Skin of body (tissue), 1 donor: ENCODE measurements at regions not wholly inside any gene's neighbourhood (a gene's known extent, or its start where the extent isn't known, plus 50 kb on each side); places are given as distances from the start of the nearest gene placed in this dataset.

ENCODE experiments used
- DNase-seq: peaks from one replicate; lab custom pipeline; 2025; lab: John Stamatoyannopoulos, UW

DNA sequence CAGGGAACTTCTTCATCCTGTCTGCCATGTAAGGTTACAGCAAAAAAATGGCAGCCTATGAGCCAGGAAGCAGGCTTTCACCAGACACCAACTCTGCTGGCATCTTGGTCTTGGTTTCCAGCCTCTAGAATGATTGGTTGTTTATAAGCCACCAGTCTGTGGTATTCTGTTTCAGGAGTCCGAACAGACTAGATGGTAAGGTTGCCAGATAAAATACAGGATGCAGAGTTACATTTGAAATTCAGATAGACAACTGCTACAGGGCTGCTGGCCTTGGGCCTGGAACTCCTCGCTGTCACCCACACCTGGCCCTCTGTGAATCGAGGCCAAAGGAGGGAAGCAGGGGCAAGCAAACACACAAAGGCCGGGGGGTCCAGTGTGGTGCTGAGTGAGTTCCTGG is 478.8 kb upstream of the CCL2 start:
- no peak for DNase-seq

DNA sequence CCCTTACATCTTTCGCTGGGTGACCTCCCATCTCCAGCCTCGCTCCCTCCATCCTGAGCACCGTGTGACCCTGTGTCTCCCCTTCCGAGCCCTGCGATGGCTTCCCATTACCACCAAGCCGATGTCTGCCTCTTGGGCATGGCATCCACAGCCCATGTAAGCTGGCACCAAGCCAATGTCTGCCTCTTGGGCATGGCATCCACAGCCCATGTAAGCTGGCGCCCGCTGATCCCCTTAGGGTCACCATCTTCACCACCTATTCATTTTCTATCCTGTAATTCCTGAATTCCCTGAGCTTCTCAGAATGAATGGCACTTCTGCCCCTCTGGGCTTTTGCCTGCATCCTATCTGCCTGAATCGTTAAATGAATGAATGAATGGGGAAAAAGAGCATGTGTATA is 478.2 kb upstream of the CCL2 start:
- DNase-seq: no peak

DNA sequence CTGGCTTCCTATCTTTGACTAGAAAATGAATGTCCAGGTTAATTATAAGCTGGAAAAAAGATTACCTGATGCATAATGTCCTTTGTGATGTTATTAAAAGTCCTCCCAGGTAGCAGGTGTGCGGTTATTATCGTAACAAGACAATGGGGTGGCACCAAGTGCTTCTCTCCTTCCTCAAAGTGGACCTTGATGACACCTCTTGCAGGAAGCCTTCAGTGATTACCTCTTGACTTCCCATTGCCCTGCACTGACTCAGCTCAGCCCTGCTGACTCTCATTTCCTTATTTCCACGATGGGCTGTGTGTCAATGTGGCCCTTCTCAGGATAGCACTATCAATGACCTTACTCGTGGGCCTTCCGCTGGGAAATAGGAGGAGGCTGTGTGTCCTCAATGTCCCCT is 477.4 kb upstream of the CCL2 start:
- DNase-seq: no peak

DNA sequence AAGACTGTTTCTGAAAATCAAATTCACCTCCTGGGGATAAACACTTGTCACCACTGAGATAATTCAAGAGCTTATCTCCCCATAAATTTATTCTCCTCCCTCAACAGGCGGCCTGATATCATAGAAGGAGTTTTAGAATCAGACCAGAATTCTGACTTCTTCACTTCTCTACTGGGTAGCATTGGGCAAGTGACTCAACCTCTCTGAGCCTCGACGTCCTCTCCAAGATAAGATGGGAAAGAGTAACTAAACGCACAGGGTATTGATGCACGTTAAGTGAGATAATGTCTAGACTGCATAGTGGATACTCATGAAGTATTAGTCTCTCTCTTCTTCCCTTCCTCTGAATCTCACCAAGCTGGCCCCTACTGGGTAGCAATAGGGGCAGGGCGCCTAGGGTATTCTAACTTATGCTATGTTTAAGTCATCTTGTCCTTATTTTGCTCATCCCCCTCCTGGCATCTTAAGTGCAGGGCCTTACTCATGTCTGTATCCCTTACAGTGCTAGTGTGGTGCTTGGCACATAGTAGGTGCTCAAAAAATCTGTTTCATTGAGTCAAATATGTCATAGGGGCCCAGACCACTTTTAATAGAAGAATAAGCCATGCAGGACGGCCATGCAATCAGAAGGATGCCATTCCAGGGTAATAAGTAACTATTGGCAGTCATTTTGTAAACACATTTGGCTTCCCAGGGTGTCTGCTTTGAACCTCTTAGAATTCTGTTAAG is 476.4 kb upstream of the CCL2 start:
- DNase-seq: peak; percentile 23

DNA sequence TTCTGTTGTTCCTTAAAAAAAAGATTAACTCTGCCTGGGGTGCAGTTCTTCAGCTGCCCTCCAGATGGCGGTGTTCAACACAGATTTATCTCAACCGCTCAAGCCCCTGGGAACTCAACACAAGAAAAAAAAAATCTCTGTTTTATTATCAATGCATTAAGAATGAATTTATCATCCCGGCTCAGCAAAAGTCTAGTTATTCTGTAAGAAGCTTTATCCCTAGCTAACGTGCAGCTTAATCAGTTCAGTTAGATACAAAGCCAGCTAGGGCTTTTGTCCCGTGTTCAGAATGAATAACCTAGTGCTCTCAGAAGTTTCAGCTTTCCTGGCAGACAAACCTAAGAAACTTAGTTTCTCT is 475.9 kb upstream of the CCL2 start:
- no peak for DNase-seq

DNA sequence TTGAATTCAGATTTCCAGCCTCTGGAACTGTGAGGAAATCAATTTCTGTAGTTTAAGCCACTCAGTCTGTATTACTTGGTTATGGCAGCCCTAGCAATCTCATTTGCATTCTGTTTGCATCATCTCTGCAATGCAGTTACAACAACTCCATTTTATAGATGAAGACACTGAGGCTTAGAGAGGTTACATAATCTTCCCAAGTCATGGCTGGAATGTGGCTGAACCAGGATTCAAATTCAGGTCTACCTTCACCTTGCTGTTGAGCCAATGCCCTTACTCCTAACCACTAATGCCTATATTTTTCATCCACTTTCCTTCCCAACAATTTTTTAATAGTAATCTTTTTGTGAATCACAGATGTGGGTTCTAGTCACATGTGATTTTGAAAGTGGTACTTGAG is 469.8 kb upstream of the CCL2 start:
- no peak for DNase-seq

DNA sequence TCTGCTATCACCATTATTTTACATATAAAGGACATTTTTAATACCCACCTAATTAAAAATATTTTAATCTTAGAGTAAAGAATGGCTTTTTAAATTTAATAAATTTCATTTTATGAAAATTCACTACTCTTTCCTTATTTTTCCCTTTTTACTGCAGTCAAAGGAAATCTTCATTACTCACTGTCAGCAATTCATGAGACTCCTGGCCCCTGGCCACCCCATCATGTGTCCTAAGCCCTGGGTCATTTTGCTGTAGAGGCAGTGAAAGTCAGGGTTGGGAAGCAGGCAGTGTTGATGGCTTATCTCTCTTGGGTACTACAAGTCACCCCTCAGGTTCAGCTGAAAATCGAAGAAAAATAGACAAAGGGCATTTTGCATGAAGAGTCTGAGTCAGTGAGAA is 468.6 kb upstream of the CCL2 start:
- no peak for DNase-seq

DNA sequence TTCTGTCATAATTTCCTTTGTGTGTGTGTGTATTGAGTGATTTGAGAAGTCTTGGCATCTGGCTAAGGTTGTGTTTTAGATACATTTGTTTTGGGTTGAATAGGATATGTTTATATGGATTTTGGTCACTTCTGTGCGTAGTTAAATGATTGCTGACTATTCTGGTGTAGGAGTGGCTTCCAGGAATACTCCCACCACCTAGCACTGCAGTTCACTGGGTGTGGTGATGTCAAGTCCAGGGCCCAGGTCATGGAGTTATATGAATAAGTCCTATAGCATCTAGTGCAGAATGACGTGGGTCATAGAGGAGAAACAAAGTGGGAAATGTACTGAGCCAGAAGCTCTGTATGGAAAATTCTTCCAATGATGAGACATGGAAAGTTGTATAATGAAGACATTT is 465.4 kb upstream of the CCL2 start:
- no peak for DNase-seq

DNA sequence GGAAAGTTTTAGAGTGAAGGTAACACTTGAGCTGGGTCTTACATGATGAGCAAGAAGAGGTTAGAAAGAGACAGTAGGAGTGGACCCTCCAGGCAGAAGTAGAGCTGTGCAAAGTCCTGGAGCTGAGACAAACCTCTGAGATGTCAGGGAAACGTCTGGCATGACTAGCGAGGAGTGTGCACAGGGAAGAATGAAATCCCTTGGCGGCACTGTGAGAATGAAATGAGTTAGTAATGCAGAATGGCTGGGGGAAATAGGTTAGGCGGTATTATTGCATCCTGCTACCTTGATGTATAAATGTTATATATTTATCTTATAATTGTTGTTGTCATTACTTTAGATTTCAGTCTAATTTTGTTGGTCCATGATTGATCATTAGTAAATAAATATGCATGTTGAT is 457.9 kb upstream of the CCL2 start:
- DNase-seq: no peak

DNA sequence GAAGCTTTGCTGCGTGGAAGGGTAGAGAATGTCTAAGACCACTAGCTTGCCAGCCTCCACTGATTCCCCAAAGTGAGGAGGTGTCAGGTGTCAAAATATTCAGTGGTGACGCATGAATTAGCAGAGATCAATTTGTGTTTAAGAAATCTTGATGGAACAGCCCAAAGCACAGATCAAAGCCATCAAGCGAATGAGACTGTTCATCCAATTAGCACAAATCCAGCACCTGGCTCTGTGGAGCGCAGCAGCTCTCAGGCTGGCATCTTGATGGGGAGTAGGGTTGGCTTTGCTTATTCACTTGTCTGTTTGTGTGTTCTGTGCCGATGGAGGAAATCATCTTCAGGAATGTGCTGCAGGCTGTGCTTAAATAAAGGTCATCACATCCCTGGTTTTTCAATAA is 456.8 kb upstream of the CCL2 start:
- DNase-seq: no peak

DNA sequence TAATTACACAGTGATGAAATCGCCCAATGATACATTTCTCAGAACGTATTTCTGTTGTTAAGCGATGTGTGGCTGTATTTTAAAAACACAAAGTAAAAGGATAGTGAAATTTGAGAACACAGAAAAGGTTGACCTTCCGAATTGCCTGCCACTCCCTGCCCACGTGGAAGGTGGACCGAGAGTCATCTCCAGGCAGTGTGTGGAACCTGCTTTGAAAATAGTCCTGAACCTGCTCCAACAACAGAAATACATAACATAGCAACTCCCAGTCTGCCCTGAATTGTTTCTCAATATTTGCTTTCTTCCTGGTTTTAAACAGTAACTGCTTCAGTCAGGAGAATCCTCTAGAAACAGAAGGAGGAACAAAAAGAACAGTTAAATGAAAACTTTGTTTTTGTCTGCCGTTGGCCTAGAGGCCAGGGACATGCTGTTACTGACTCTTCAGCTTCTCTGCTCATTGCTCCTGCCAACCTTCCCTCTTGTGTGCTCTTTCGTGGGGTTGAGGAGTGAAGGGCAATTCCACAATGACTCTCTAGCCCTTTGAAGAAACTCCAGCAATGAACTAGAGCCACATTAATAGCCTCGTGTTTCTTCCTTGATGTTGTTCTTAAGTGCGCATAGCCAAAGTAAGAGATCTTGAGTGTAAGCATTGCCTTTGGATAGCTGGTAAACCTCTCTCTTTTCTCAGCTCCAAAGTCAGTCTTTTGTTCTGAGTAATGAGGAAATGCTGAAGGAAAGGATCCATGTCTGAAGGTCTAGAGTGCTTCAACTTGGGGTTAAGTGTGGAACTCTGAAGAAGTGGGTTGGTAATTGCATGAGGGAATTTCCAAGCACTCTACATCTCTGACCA is 452.5 kb upstream of the CCL2 start:
- no peak for DNase-seq

DNA sequence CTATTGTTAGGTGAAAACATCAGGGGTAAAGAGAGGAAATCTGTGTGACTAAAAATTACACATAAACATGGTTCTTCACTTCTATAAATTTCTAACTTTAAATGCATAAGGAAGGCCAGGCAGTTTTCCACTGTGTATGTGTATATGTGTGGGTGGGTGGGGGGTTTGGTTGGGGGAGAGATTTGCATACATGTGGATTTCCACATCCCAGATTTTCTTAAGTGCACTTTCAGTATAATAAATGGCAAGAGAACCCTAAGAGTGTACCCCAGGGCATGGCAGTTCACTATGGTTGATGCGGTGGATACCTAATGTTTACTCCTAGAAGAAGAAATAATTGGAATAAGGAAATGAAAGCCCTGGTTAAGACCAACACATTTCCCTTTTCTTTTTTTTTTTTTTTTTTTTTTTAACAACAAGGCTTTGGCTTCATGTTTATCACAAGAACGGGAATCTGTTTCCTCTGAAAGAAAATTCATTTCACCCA is 451.8 kb upstream of the CCL2 start:
- no peak for DNase-seq

DNA sequence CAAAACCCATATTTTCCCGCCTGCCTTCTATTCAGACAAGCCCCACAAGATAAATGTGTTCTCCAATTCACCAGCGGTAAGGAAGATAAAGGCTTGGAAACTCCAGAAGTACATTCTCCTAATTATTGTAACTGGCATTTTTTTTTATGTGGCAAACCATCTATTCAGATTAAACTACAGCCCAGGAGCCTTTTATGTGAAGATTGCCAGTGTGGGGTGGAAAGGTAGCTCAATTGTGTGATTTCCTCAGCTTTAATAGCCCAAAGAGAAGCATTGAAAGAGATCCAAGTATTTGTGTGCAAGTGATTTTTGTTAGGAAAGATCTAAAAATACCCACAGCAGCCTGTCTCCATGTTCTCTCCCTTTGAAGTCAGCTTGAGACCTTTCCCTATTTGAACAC is 451.4 kb upstream of the CCL2 start:
- DNase-seq: no peak

DNA sequence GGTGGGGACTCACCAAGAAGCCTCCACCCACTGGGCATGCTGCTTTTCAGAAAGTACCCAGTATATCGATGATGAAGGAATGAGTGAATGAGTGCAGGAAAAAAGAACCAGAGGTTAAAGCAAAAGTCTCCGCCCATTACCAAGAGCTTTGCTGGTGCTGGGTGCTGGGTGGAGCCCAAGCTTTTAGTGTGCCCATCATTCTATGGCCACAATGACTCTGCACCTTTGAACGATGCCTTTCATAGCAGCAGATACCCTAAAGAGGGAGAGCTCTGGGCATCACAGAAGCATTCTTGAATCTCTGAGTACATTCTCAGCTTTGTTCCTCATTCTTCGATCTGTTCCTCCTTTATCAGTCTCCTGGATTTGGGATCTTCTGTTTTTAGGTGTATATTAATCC is 450.7 kb upstream of the CCL2 start:
- no peak for DNase-seq

DNA sequence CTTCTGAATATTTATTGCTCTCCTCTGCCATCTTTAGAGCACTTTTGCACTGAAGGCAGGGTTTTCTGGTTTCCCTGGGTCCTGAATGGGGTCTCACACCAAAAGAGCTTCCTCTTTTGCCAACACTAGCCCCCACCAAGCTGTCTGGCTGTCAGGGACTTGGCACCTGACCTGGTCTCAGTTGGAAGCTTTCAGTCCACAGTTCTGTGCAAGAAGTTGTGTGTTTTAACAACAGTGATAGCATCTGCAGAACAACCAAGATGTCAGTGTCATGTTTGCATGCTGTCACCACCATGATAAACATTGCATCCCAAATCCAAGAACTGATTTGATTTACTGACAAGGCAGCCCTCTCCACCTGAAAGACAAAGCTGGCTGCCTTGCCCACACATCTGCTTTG is 448.5 kb upstream of the CCL2 start:
- no peak for DNase-seq

DNA sequence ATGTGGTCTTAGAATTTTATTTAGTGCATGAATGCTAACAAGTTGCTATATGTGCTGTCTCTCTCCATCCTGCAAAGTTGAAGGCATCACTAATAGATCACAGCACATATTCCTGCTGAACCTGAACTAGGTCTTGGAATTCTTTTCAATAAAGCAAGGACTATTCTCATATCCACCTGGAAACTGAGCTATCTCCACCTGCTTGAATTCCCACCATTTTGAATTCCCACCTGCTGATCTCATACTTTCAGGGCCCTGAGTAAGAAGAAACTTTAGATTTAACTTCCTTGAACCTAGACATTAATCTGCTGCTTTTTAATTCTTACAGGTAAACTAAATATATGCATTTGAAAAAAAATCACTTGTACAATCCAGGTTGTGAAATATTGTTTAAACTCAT is 445.3 kb upstream of the CCL2 start:
- no peak for DNase-seq

DNA sequence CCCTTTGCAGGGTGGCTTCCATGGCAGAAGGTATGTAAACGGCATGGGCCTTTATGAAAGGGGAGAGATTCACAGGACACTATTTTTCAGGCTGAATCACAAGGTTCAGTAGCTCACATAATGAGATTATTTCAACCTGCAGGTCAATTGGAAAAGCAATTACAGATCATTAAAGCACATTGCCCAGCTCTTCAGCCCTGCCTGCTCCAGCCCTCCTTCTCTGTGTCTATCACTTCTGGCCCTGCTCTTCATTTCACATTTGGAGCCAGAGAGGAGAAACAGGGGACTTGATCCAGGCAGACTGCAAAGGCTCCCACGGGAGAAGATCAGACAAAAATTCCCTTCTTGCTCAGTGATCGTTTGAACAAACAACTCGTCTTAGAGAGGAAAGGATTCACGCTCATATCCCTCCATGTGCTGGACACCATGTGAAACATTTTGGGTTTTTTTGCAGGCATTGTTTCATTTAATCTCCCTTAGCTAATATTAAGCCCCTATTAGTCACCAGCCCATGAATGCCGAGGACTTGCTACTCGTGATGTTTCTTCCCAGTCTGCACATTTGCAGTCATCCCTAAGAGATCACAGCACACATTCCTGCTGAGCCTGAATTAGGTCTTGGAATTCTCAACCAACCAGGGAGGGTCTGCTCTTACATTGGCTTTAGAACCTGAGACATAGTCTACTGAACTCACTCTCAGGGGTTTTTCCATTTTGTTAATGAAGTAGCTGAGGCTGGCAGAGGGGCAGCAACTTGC is 443.9 kb upstream of the CCL2 start:
- no peak for DNase-seq

DNA sequence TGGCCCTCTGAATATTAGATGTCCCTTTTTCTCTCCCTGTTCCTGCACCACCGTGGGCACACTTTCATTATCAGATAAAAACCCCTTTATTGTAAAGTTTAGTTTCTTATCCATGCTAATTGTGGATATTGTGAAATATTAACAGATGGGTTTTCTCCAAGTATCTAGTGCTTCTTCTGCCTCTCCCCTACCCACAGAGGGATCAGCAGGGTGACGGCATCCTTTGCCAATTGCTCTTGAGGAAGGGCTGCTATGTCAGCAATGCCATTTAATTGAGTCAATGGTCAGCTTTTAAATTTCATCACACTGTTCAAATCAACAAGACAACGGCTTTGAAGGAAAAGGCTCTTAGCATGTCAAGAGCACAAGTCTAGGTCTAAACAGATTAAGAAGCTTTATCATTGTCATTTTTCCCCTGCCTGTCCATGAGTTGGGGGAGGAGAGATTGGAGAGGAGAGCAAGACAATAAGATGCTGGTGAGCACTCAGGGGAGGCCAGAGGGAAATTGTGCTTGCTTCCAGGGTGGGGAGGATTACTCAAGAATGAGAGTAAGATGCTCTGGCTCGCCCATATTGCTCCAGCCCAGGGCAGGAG is 443.0 kb upstream of the CCL2 start:
- no peak for DNase-seq

DNA sequence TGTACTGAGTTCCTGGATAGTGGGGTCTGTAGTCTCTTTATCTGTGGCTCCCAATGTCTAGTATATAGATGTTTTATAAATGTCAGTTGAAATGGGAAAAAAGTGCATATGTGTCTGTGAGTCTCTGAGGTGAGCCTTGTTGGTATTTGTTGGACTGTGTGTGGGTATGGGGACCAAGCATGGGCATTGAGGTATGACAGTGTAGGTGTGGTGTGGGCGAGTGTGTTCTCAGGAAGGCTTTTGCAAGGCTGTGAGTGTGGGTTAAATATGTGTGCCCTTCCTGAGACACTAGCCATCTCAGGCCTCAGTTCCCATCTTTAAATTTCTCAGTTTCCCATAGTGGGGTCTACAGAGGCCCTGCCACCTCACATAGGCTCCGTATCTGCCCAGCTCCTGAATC is 440.2 kb upstream of the CCL2 start:
- no peak for DNase-seq

DNA sequence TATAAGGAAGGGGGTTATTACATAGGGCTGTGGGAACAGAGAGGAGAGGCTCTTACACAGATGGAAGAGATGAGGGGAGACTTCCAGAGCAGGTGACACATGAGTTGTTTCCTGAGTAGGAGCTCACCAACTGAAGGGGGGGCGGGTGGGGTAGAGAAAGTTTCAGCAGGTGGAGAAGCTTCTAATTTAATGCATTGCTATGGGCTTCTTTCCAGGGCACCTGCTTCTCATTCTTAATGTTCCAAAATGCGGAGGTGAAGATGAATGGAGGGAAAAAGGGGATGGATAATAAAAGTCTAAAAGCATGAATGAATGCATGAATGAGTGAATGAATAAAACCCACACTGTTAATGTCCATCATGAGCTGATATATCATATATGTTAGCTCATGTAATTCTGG is 439.0 kb upstream of the CCL2 start:
- DNase-seq: no peak

DNA sequence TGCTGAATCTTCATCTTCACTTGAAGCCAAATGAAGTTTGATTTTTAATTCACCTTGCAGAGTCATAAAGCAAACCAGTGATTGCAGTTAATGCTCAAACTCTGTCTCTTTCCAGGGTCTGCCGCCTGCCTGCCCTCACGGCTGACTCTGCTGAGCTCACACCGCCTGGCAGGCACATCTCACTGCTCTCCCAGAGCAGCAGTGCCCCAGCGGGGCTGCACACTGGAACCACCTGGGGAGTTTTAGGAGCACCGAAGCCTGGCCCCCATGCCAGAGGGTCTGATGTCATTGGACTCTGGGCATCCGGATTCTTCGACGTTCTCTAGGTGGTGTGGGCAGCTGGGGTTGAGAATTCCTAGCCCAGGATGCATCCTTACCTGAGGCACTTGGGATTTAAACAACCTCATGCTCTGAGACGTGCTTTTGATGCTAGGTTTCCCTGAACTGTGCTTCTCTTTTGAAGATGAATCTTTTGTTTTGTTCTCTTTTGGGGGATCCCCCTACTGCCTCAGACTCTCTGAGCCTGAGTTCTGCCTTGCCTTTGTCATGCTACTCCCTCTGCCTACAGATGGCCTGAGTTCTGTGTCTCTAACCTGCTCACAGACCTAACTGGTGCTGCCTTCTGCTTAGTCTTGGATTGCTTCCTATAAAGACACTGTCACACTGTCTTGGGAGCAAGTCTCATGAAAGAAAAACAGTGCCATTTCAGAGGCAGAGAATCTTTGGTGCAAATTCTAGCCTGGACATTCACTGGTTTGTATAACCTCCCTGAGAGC is 438.1 kb upstream of the CCL2 start:
- no peak for DNase-seq
